ENCODE measurements at regions not wholly inside any gene's neighbourhood (a gene's known extent, or its start where the extent isn't known, plus 50 kb on each side); places are given as distances from the start of the nearest gene placed in this dataset.
"Not testable (repeated sequence)": the region's sequence is repeated elsewhere in the genome, so short reads cannot be mapped to it uniquely, and the experiment has no call there.

- H3K4me2 ChIP-seq (ENCODE audit: control insufficient read depth, insufficient read depth); RAD21 ChIA-PET (ENCODE audit: unreplicated experiment); FAIRE-seq; H3K79me2 ChIP-seq (ENCODE audit: control insufficient read depth, insufficient read depth, low read length); CTCF ChIA-PET; H3K36me3 ChIP-seq (ENCODE audit: control insufficient read depth in 2 of 2, insufficient read depth in 2 of 2, low read length in 1 of 2); H3K27ac ChIP-seq (ENCODE audit: control insufficient read depth, insufficient read depth); H3K9me3 ChIP-seq (replicated peaks; ENCODE audit: control insufficient read depth, insufficient read depth, low read length); intact Hi-C loops (cut with micrococcal nuclease; ENCODE audit: unreplicated experiment); POLR2A ChIA-PET; ATAC-seq; DNase-seq (ENCODE audit: low read depth, low spot score); H3K4me3 ChIP-seq; H3K9ac ChIP-seq (ENCODE audit: control insufficient read depth, insufficient read depth, low read length); H3K27me3 ChIP-seq (replicated peaks in 1 of 2; ENCODE audit: control insufficient read depth in 2 of 2, insufficient read depth in 2 of 2, low read length in 1 of 2); H2AFZ ChIP-seq (ENCODE audit: control insufficient read depth, low read depth, low read length); H4K20me1 ChIP-seq (ENCODE audit: control insufficient read depth, insufficient read depth); H3K4me1 ChIP-seq (ENCODE audit: control insufficient read depth, insufficient read depth, low read length); BruUV-seq (replicated peaks): not testable (repeated sequence)
- SMC1A ChIA-PET (ENCODE audit: uncharacterized antibody, unreplicated experiment) = interaction anchor here (1.6 kb wide), 1 partner anchor 13 kb away, joined by 5 read pairs; no protein-coding TSS in a partner anchor
- WGBS (ENCODE audit: insufficient coverage, insufficient replicate concordance, low lambda C conversion rate, missing lambda C conversion rate) = 89% methylated on average over 5 of the region's 5 CpGs
- in situ Hi-C loops (cut with MboI) = loop anchor here (25.0 kb wide), 1 partner anchor 109 kb away; no protein-coding TSS in a partner anchor
These were observed 285.9 kb upstream of the LYZL1 start for GRCh38 chr10:29003014-29003413.

GRCh38 chr10:29005988-29006387 lies 282.9 kb upstream of the LYZL1 start:
- POLR2A ChIA-PET = no interaction called here
- H4K20me1 ChIP-seq (ENCODE audit: control insufficient read depth, insufficient read depth) = no peaks in the 10 kb centered on the region
- H3K4me1 ChIP-seq (ENCODE audit: control insufficient read depth, insufficient read depth, low read length) = no peaks in the 10 kb centered on the region
- ATAC-seq (no peak), FAIRE-seq (no peak), DNase-seq (ENCODE audit: low read depth, low spot score) (no peak)
- RAD21 ChIA-PET (ENCODE audit: unreplicated experiment) = no interaction called here
- intact Hi-C loops (cut with micrococcal nuclease; ENCODE audit: unreplicated experiment) (no loop called here), in situ Hi-C loops (cut with MboI) (loop anchor here (25.0 kb wide), 1 partner anchor 106 kb away; no protein-coding TSS in a partner anchor)
- no peaks in the 10 kb centered on the region for H3K27me3 ChIP-seq (replicated peaks in 1 of 2; ENCODE audit: control insufficient read depth in 2 of 2, insufficient read depth in 2 of 2, low read length in 1 of 2)
- H3K9ac ChIP-seq (ENCODE audit: control insufficient read depth, insufficient read depth, low read length) = no peak overlapping the region
- no peak for TF ChIP-seq SRF (IDR thresholded peaks at IDR 0.05; ENCODE audit: low read depth in 2 of 2, low read length in 2 of 2)
- no peak overlapping the region for H3K27ac ChIP-seq (ENCODE audit: control insufficient read depth, insufficient read depth)
- CTCF ChIA-PET = no interaction called here
- H3K36me3 ChIP-seq (ENCODE audit: control insufficient read depth in 2 of 2, insufficient read depth in 2 of 2, low read length in 1 of 2) = no peaks in the 10 kb centered on the region
- no peak overlapping the region for H3K4me3 ChIP-seq
- 24% methylated on average over 8 of the region's 8 CpGs for WGBS (ENCODE audit: insufficient coverage, insufficient replicate concordance, low lambda C conversion rate, missing lambda C conversion rate)
- H3K79me2 ChIP-seq (ENCODE audit: control insufficient read depth, insufficient read depth, low read length) = no peaks in the 10 kb centered on the region
- no TSS peak for BruUV-seq (replicated peaks)
- no peaks in the 10 kb centered on the region for H3K9me3 ChIP-seq (replicated peaks; ENCODE audit: control insufficient read depth, insufficient read depth, low read length)
- SMC1A ChIA-PET (ENCODE audit: uncharacterized antibody, unreplicated experiment) = no interaction called here
- H3K4me2 ChIP-seq (ENCODE audit: control insufficient read depth, insufficient read depth) = no peak overlapping the region
- no peak overlapping the region for H2AFZ ChIP-seq (ENCODE audit: control insufficient read depth, low read depth, low read length)

Data from GM12878 (cell line).